Activated CD4-positive, alpha-beta T cell treated with anti-CD3 and anti-CD28 coated beads for 36 hours (primary cell): ENCODE measurements at regions not wholly inside any gene's neighbourhood (a gene's known extent, or its start where the extent isn't known, plus 50 kb on each side); places are given as distances from the start of the nearest gene placed in this dataset.
"Not testable (repeated sequence)": the region's sequence is repeated elsewhere in the genome, so short reads cannot be mapped to it uniquely, and the experiment has no call there.

ENCODE experiments used
- ATAC-seq: fragments of 200-7000 bp; cut with Tn5 transposase; one replicate; pipeline ENCODE4 v1.10.0; 2021; ENCODE audit warnings: mild to moderate bottlenecking, moderate library complexity
- CTCF ChIA-PET: fragments of 350-600 bp; sonication (Branson Sonifier 250); formaldehyde crosslinking; loops from one replicate; lab custom pipeline; 2021; ENCODE audit warnings: antibody characterized with exemption; lab: Charles Lee
- POLR2A ChIA-PET: fragments of 350-600 bp; sonication (Branson Sonifier 250); formaldehyde crosslinking; loops from one replicate; lab custom pipeline; 2021; ENCODE audit warnings: antibody characterized with exemption, inconsistent platforms; lab: Charles Lee
- DNase-seq: peaks from one replicate; pipeline ENCODE4 v3.0.0-alpha.2; 2020
- H3K27ac Mint-ChIP-seq: one replicate; pipeline ENCODE4 v1.8.0; 2021; ENCODE audit warnings: mixed read lengths
- H3K27me3 Mint-ChIP-seq: one replicate; pipeline ENCODE4 v1.8.0; 2021; ENCODE audit warnings: mixed read lengths
- H3K36me3 Mint-ChIP-seq: one replicate; pipeline ENCODE4 v1.8.0; 2021; ENCODE audit warnings: low read depth, mixed read lengths
- H3K4me1 Mint-ChIP-seq: one replicate; pipeline ENCODE4 v1.8.0; 2021; ENCODE audit warnings: mixed read lengths
- H3K4me3 Mint-ChIP-seq: one replicate; pipeline ENCODE4 v1.8.0; 2021; ENCODE audit warnings: mild to moderate bottlenecking, moderate library complexity, mixed read lengths
- H3K9me3 Mint-ChIP-seq: one replicate; pipeline ENCODE4 v1.8.0; 2021; ENCODE audit warnings: low read depth, mixed read lengths
- intact Hi-C, 2 experiments: fragments of 100-400 bp; cut with DNase I in 1 of 2; cut with micrococcal nuclease in 1 of 2; formaldehyde crosslinking; loops; one replicate each; pipeline versions ENCODE4 v1.14.2 to v1.15.1; 2022 to 2024; cut with DNase I, micrococcal nuclease

DNA sequence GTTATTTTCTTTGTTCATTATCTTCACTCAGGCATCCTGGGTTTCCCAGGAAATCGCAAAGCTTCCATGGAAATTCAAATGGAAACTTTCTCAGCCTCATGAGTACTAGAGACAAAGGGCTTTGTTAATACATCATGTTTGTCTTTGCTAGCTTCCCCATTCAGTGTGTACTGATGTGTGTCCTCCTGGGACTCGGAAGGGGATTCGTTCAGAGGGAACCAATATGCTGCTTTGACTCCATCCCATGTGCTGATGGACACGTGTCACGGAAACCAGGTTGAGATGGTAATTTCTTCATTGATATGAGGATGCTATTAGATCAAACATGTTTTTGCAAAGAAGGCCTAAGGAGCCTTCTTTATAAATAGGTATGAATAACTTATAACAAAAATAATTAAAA is 87.0 kb upstream of the KCNAB1 start:
- H3K4me1 Mint-ChIP-seq, result no peaks in the 10 kb centered on the region
- no peaks in the 10 kb centered on the region for H3K27me3 Mint-ChIP-seq
- intact Hi-C loops, result no loop called here
- no peaks in the 10 kb centered on the region for H3K36me3 Mint-ChIP-seq
- H3K9me3 Mint-ChIP-seq, result no peaks in the 10 kb centered on the region
- ATAC-seq (no peak), DNase-seq (no peak)
- ChIA-PET POLR2A (no interaction called here), CTCF (no interaction called here)
- no peak overlapping the region for H3K4me3 Mint-ChIP-seq
- H3K27ac Mint-ChIP-seq, result no peak overlapping the region

- Mint-ChIP-seq H3K4me1 (no peaks in the 10 kb centered on the region), H3K9me3 (no peaks in the 10 kb centered on the region), H3K4me3 (no peak overlapping the region), H3K27ac (no peak overlapping the region), H3K36me3 (no peaks in the 10 kb centered on the region), H3K27me3 (no peaks in the 10 kb centered on the region)
- POLR2A ChIA-PET, result no interaction called here
- intact Hi-C loops, result no loop called here
- CTCF ChIA-PET, result no interaction called here
- DNase-seq, result no peak
- ATAC-seq, result no peak
Measured at GRCh38 chr3:156035158-156035557, 85.2 kb upstream of the KCNAB1 start.

DNA sequence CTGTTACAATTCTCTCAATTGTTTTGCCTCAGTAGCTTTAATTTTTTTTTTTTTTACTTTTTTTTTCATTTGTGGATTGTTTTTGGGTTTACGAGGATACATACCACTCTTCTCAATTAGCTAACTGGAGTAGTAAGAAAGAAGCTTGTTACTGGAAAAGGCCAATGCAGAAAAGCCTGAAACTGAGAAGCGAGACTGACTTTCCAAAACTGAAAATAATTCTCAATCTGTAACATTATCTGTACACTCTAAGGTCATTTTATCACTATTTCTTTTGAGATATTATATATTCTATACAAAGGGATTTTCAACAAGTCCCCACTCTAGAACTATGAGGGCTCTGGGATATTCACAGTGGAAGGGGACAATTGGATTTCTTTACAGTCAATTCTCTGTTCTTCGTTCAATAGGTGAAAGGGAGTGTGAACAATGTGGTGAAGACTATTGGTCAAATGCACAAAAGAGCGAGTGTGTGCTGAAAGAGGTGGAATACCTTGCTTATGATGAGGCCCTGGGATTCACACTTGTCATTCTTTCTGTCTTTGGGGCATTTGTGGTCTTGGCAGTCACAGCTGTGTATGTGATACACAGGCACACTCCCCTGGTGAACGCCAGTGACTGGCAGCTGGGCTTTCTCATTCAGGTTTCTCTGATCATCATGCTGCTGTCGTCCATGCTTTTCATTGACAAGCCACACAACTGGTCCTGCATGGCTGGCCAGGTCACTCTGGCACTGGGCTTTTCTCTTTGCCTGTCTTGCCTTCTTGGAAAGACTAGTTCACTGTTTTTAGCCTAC is 83.9 kb upstream of the KCNAB1 start:
- ATAC-seq, result no peak

GRCh38 chr3:156037356-156037755 is 83.0 kb upstream of the KCNAB1 start:
- Mint-ChIP-seq H3K36me3 (no peaks in the 10 kb centered on the region), H3K4me1 (no peaks in the 10 kb centered on the region), H3K9me3 (no peaks in the 10 kb centered on the region), H3K27me3 (no peaks in the 10 kb centered on the region), H3K27ac (no peak overlapping the region), H3K4me3 (no peak overlapping the region)
- intact Hi-C loops, result no loop called here
- ChIA-PET CTCF (no interaction called here), POLR2A (no interaction called here)
- ATAC-seq (no peak), DNase-seq (no peak)

More for the DNA sequence above, 83.9 kb upstream of the KCNAB1 start:
- Mint-ChIP-seq H3K4me3 (no peak overlapping the region), H3K9me3 (no peaks in the 10 kb centered on the region), H3K36me3 (no peaks in the 10 kb centered on the region), H3K27me3 (no peaks in the 10 kb centered on the region), H3K27ac (no peak overlapping the region), H3K4me1 (no peaks in the 10 kb centered on the region)
- intact Hi-C loops, result no loop called here
- ChIA-PET POLR2A (no interaction called here), CTCF (interaction anchor here (0.6 kb wide), 1 partner anchor 1153 kb away, joined by 4 read pairs; no protein-coding TSS in a partner anchor)
- no peak for DNase-seq

DNA sequence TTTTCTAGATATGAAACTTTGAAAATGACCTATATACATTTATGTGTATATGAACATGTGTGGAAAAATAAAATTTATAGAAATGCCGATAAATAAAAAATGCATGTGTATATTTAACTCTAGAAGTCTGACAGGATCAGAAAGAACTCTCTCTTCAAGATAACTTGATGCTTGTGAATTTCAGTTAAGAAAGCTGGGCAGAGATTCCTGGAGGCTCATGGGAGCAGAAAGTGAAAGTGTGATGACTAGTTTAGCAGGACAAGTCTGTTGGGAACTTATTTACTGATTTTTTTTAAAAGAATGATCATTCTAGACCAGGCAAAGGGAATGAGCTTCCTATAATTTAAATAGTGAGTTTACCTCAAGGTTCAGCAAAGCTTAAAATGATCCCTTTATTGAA is 81.5 kb upstream of the KCNAB1 start:
- peaks cover 5% of the 10 kb centered on the region for H3K27me3 Mint-ChIP-seq
- no peak overlapping the region for H3K4me3 Mint-ChIP-seq
- intact Hi-C loops, result no loop called here
- ATAC-seq, result no peak
- ChIA-PET CTCF (no interaction called here), POLR2A (no interaction called here)
- H3K9me3 Mint-ChIP-seq, result no peaks in the 10 kb centered on the region
- no peaks in the 10 kb centered on the region for H3K36me3 Mint-ChIP-seq
- DNase-seq, result no peak
- no peak overlapping the region for H3K27ac Mint-ChIP-seq
- H3K4me1 Mint-ChIP-seq, result no peaks in the 10 kb centered on the region

DNA sequence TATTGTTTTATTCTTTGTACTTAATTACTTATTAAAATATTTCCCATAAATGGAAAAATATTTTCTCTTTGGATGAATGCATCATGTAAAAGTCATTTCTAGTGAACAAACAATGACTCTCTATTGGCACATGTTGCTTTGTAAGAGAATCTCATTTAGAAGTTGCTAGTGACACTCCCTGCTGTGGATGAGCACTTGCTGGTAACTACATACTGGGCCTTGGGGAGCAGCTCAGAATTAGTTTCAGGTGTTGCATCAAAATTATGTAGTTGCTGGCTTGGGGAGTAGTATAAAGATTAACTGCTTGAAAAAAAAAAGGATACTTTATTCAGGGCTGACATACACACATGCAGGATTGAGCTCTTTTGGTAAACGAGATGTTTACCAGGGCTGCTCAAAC is 80.3 kb upstream of the KCNAB1 start:
- POLR2A ChIA-PET, result no interaction called here
- no peak overlapping the region for H3K27ac Mint-ChIP-seq
- intact Hi-C loops, result loop anchor here (5.0 to 10.0 kb wide), 2 partner anchors 465 to 472 kb away; no protein-coding TSS in a partner anchor
- H3K9me3 Mint-ChIP-seq, result no peaks in the 10 kb centered on the region
- peaks cover 5% of the 10 kb centered on the region for H3K27me3 Mint-ChIP-seq
- DNase-seq (no peak), ATAC-seq (no peak)
- no peak overlapping the region for H3K4me3 Mint-ChIP-seq
- H3K4me1 Mint-ChIP-seq, result no peaks in the 10 kb centered on the region
- CTCF ChIA-PET, result no interaction called here
- no peaks in the 10 kb centered on the region for H3K36me3 Mint-ChIP-seq

DNA sequence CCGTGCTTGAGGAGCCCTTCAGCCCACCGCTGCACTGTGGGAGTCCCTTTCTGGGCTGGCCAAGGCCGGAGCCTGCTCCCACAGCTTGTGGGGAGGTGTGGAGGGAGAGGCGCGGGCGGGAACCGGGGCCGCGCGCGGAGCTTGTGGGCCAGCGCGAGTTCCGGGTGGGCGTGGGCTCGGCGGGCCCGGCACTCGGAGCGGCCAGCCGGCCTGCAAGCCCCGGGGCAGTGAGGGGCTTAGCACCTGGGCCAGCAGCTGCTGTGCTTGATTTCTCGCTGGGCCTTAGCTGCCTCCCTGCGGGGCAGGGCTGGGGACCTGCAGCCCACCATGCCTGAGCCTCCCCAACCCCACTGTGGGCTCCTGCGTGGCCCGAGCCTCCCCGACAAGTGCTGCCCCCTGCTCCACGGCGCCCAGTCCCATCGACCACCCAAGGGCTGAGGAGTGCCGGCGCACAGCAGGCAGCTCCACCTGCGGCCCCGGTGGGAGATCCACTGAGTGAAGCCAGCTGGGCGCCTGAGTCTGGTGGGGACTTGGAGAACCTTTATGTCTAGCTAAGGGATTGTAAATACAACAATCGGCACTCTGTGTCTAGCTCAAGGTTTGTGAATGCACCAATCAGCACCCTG is 79.0 kb upstream of the KCNAB1 start:
- ATAC-seq, H3K27ac Mint-ChIP-seq, DNase-seq, H3K9me3 Mint-ChIP-seq, H3K4me3 Mint-ChIP-seq, H3K4me1 Mint-ChIP-seq, POLR2A ChIA-PET, H3K27me3 Mint-ChIP-seq, H3K36me3 Mint-ChIP-seq: not testable (repeated sequence)
- CTCF ChIA-PET, result interaction anchor here (0.8 to 1.0 kb wide), 2 partner anchors 9 kb away, joined by 3 read pairs; no protein-coding TSS in a partner anchor
- intact Hi-C loops, result loop anchor here (5.0 to 10.0 kb wide), 2 partner anchors 463 to 471 kb away; no protein-coding TSS in a partner anchor

GRCh38 chr3:156041856-156042255 is 78.5 kb upstream of the KCNAB1 start:
- not testable (repeated sequence) for H3K36me3 Mint-ChIP-seq, H3K27me3 Mint-ChIP-seq

GRCh38 chr3:156043832-156044633 is 76.3 kb upstream of the KCNAB1 start:
- DNase-seq, result peak; percentile 75
- H3K27ac Mint-ChIP-seq, H3K4me1 Mint-ChIP-seq, H3K9me3 Mint-ChIP-seq, ATAC-seq, H3K4me3 Mint-ChIP-seq, POLR2A ChIA-PET, H3K36me3 Mint-ChIP-seq, H3K27me3 Mint-ChIP-seq: not testable (repeated sequence)
- CTCF ChIA-PET, result interaction anchor here (0.6 to 1.8 kb wide), 14 partner anchors 10 to 936 kb away, joined by 3 to 5 read pairs (median 4); no protein-coding TSS in a partner anchor
- intact Hi-C loops, result loop anchor here (2.0 to 10.0 kb wide), 3 partner anchors 461 to 1093 kb away; no protein-coding TSS in a partner anchor

More at GRCh38 chr3:156041856-156042255, 78.5 kb upstream of the KCNAB1 start:
- H3K4me1 Mint-ChIP-seq, ATAC-seq, DNase-seq, H3K27ac Mint-ChIP-seq, POLR2A ChIA-PET, H3K9me3 Mint-ChIP-seq, H3K4me3 Mint-ChIP-seq: not testable (repeated sequence)
- CTCF ChIA-PET, result interaction anchor here (0.8 to 1.0 kb wide), 2 partner anchors 9 kb away, joined by 3 read pairs; no protein-coding TSS in a partner anchor
- intact Hi-C loops, result loop anchor here (5.0 to 10.0 kb wide), 2 partner anchors 463 to 470 kb away; no protein-coding TSS in a partner anchor

- Mint-ChIP-seq H3K4me3 (no peak overlapping the region), H3K4me1 (no peaks in the 10 kb centered on the region), H3K9me3 (no peaks in the 10 kb centered on the region), H3K36me3 (no peaks in the 10 kb centered on the region), H3K27me3 (peaks cover 5% of the 10 kb centered on the region), H3K27ac (no peak overlapping the region)
- POLR2A ChIA-PET, result no interaction called here
- no peak for ATAC-seq
- CTCF ChIA-PET, result interaction anchor here (0.6 to 1.8 kb wide), 9 partner anchors 10 to 935 kb away, joined by 3 to 4 read pairs (median 3); no protein-coding TSS in a partner anchor
- intact Hi-C loops, result loop anchor here (2.0 to 10.0 kb wide), 3 partner anchors 460 to 1092 kb away; no protein-coding TSS in a partner anchor
- no peak for DNase-seq
Measured at GRCh38 chr3:156044634-156044975, 75.8 kb upstream of the KCNAB1 start.

DNA sequence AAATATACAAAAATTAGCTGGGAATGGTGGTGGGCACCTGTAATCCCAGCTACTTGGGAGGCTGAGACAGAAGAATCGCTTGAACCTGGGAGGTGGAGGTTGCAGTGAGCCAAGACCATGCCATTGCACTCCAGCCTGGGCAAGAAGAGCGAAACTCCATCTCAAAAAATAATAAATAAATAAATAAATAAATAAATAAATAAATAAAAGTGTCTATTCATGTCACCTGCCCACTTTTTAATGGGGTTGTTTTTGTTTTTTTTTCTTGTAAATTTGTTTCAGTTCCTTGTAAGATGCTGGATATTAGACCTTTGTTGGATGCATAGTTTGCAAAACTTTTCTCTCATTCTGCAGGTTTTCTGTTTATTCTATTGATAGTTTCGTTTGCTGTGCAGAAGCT is 71.9 kb upstream of the KCNAB1 start:
- H3K27ac Mint-ChIP-seq, DNase-seq, H3K4me1 Mint-ChIP-seq, H3K36me3 Mint-ChIP-seq, H3K9me3 Mint-ChIP-seq, H3K27me3 Mint-ChIP-seq, POLR2A ChIA-PET, CTCF ChIA-PET, ATAC-seq, H3K4me3 Mint-ChIP-seq: not testable (repeated sequence)
- intact Hi-C loops, result loop anchor here in 1 of 2 experiments (10.0 kb wide), 1 partner anchor 456 kb away; no protein-coding TSS in a partner anchor
